PC-9 (cell line): ENCODE measurements at regions not wholly inside any gene's neighbourhood (a gene's known extent, or its start where the extent isn't known, plus 50 kb on each side); places are given as distances from the start of the nearest gene placed in this dataset.

Experiments
- CTCF ChIP-seq: fragments of 200-600 bp; sonication (generic); conservative IDR thresholded peaks from 2 replicates; pipeline ENCODE4 v1.6.1; 2017; ENCODE audit warnings: mixed run types, antibody characterized with exemption, mild to moderate bottlenecking, moderate library complexity
- EZH2 ChIP-seq: fragments of 200-600 bp; sonication (generic); IDR thresholded peaks from 2 replicates; pipeline ENCODE4 v1.8.0; 2017; ENCODE audit warnings: antibody characterized with exemption, low read depth

GRCh38 chr14:85075694-85076476 lies 454.1 kb upstream of the FLRT2 start:
- TF ChIP-seq EZH2, result no peak
- no peak for TF ChIP-seq CTCF
